Activated CD4-positive, alpha-beta memory T cell treated with anti-CD3 and anti-CD28 coated beads, Interleukin-2, amount 10 ng/mL, durations not matched to agents 7 days and 5 days (primary cell): ENCODE measurements at regions not wholly inside any gene's neighbourhood (a gene's known extent, or its start where the extent isn't known, plus 50 kb on each side); places are given as distances from the start of the nearest gene placed in this dataset.
"Not testable (repeated sequence)": the region's sequence is repeated elsewhere in the genome, so short reads cannot be mapped to it uniquely, and the experiment has no call there.

Experiments used
- CTCF ChIA-PET: fragments of 350-600 bp; sonication (Branson Sonifier 250); formaldehyde crosslinking; loops from one replicate; lab custom pipeline; 2021; ENCODE audit warnings: antibody characterized with exemption, inconsistent platforms; lab: Charles Lee
- POLR2A ChIA-PET: fragments of 350-600 bp; sonication (Branson Sonifier 250); formaldehyde crosslinking; loops from one replicate; lab custom pipeline; 2021; ENCODE audit warnings: antibody characterized with exemption; lab: Charles Lee
- DNase-seq: peaks from one replicate; pipeline ENCODE4 v3.0.0-alpha.2; 2020
- H3K27ac Mint-ChIP-seq: one replicate; pipeline ENCODE4 v1.8.0; 2021; ENCODE audit warnings: mild to moderate bottlenecking, mixed read lengths
- H3K27me3 Mint-ChIP-seq: one replicate; pipeline ENCODE4 v1.8.0; 2021; ENCODE audit warnings: mixed read lengths
- H3K36me3 Mint-ChIP-seq: one replicate; pipeline ENCODE4 v1.8.0; 2021; ENCODE audit warnings: low read depth, mixed read lengths
- H3K4me1 Mint-ChIP-seq: one replicate; pipeline ENCODE4 v1.8.0; 2021; ENCODE audit warnings: mixed read lengths
- H3K4me3 Mint-ChIP-seq: one replicate; pipeline ENCODE4 v1.8.0; 2021; ENCODE audit warnings: mild to moderate bottlenecking, mixed read lengths
- H3K9me3 Mint-ChIP-seq: one replicate; pipeline ENCODE4 v1.8.0; 2021; ENCODE audit warnings: mixed read lengths

DNA sequence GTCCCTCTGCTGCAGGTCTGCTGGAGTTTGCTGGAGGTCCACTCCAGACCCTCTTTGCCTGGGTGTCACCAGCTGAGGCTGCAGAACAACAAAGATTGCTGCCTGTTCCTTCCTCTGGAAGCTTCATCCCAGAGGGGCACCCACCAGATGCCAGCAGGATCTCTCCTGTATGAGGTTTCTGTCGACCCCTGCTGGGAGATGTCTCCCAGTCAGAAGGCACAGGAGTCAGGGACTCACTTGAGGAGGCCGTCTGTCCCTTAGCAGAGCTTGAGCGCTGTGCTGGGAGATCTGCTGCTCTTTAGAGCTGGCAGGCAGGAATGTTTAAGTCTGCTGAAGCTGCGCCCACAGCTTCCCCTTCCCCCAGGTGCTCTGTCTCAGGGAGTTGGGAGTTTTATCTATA is 196.2 kb downstream of the C4orf33 start:
- H3K4me1 Mint-ChIP-seq, H3K27me3 Mint-ChIP-seq, DNase-seq, H3K36me3 Mint-ChIP-seq, CTCF ChIA-PET, H3K4me3 Mint-ChIP-seq, POLR2A ChIA-PET, H3K27ac Mint-ChIP-seq, H3K9me3 Mint-ChIP-seq: not testable (repeated sequence)

DNA sequence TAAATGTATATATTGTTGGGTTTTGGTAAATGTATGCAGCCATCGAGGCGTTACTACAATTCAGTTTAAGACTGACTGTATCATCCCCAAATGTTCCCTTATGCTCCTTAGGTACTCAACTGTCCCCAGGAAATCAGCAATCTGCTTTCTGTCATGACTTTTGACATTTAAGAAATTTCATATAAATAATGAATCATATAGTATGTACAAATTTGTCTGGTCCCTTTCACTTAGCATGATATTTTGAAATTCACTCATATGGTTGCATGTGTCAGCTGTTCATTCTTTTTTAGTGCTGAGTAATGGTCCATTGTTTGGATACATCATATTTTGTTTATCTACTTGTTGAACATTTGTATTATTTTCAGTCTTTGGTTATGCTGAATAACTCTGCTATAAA is 218.8 kb downstream of the C4orf33 start:
- Mint-ChIP-seq H3K9me3 (no peaks in the 10 kb centered on the region), H3K27ac (no peak overlapping the region), H3K4me1 (no peaks in the 10 kb centered on the region), H3K36me3 (no peaks in the 10 kb centered on the region), H3K4me3 (no peak overlapping the region), H3K27me3 (no peaks in the 10 kb centered on the region)
- DNase-seq, result no peak
- CTCF ChIA-PET, result no interaction called here
- POLR2A ChIA-PET, result no interaction called here

DNA sequence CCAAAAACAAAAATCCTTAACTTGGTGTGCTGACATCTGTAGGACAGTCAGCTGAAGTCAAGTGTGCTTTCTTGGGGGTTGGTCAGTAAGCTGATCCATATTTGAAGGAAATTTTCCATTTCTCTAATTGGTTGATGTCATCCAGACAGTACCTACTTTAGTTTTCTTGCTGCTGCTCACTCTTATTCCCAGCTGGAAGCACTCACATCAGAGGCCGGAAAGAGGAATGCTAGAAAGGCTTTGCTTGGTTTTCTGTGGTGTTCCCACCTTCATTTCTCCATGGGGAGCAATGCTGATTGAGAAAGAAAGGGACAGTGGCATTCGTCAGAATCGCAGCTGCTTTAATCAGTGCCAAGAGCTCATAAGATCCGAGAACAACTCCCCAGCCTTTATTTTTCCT is 227.0 kb downstream of the C4orf33 start:
- ChIA-PET CTCF (no interaction called here), POLR2A (no interaction called here)
- Mint-ChIP-seq H3K36me3 (no peaks in the 10 kb centered on the region), H3K27ac (no peak overlapping the region), H3K27me3 (no peaks in the 10 kb centered on the region), H3K4me3 (no peak overlapping the region), H3K9me3 (no peaks in the 10 kb centered on the region), H3K4me1 (no peaks in the 10 kb centered on the region)
- no peak for DNase-seq

DNA sequence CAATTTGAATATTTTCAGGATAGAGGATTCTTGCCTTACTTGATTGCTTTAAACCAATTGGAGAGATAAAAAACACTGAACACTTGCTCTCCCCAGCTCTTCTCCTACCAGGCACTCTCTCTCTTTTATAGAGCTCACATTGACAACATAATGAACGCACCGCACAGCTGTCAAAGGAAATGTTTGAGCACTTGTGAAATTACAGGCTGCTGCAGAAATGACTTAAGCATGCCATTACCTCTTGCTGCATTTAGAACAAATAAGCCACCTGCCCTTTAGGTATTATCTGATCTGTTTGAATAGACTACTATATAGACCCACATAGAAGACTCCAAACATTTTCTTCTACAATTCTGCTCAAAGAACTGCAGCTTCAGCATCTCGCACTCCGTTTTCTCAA is 227.7 kb downstream of the C4orf33 start:
- Mint-ChIP-seq H3K27ac (no peak overlapping the region), H3K27me3 (no peaks in the 10 kb centered on the region), H3K9me3 (no peaks in the 10 kb centered on the region), H3K4me1 (no peaks in the 10 kb centered on the region), H3K4me3 (no peak overlapping the region), H3K36me3 (no peaks in the 10 kb centered on the region)
- POLR2A ChIA-PET, result no interaction called here
- no peak for DNase-seq
- CTCF ChIA-PET, result no interaction called here

- no peaks in the 10 kb centered on the region for H3K4me1 Mint-ChIP-seq
- H3K27ac Mint-ChIP-seq, result no peak overlapping the region
- POLR2A ChIA-PET, result no interaction called here
- no peaks in the 10 kb centered on the region for H3K36me3 Mint-ChIP-seq
- no peak for DNase-seq
- CTCF ChIA-PET, result no interaction called here
- peaks cover 3% of the 10 kb centered on the region for H3K9me3 Mint-ChIP-seq
- no peaks in the 10 kb centered on the region for H3K27me3 Mint-ChIP-seq
- no peak overlapping the region for H3K4me3 Mint-ChIP-seq
Measured at GRCh38 chr4:129326571-129327460, 230.9 kb downstream of the C4orf33 start.

DNA sequence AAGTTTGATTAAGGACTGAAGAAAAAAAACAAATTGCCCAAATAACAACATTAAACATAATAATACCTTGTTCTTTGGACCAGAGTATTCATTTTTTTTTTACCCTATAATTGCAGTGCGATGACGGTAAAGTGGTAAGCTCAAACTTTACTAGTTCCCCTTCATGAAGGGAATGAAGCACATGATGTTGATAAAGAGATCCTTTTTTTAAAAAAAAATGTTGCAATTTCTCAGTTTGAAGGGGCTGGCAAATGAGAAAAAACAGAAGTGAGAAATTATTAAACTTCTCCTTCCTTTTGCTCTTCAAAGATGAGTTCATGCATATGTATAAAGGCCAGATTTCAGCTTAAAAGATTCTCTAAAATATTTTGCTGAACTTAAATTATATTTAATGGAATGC is 231.7 kb downstream of the C4orf33 start:
- Mint-ChIP-seq H3K36me3 (no peaks in the 10 kb centered on the region), H3K9me3 (peaks cover 3% of the 10 kb centered on the region), H3K27ac (no peak overlapping the region), H3K27me3 (no peaks in the 10 kb centered on the region), H3K4me1 (no peaks in the 10 kb centered on the region), H3K4me3 (no peak overlapping the region)
- ChIA-PET CTCF (no interaction called here), POLR2A (no interaction called here)
- no peak for DNase-seq

GRCh38 chr4:129328162-129328561 is 232.2 kb downstream of the C4orf33 start:
- ChIA-PET CTCF (no interaction called here), POLR2A (no interaction called here)
- H3K4me1 Mint-ChIP-seq, result no peaks in the 10 kb centered on the region
- H3K4me3 Mint-ChIP-seq, result no peak overlapping the region
- no peaks in the 10 kb centered on the region for H3K36me3 Mint-ChIP-seq
- H3K27me3 Mint-ChIP-seq, result no peaks in the 10 kb centered on the region
- no peak overlapping the region for H3K27ac Mint-ChIP-seq
- peaks cover 3% of the 10 kb centered on the region for H3K9me3 Mint-ChIP-seq
- DNase-seq, result no peak

DNA sequence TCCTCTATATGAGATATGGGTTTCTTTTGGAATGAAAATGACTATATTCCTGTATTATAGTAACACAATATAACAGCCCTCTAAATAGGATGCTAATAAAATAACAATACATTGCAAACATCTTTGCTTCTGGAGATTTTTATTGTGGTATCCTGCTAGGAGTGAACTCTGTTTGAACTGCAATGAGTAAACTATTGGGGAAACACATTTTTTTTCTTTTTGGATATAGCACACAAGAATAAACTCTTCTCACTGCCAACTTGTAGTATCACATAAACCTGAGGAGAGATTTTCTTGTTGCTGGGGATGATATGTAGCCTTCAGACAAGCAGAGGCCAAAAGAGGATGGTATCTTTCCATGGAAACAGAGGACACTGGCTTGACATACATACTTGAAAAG is 238.2 kb downstream of the C4orf33 start:
- ChIA-PET CTCF (no interaction called here), POLR2A (no interaction called here)
- H3K9me3 Mint-ChIP-seq, result peaks cover 3% of the 10 kb centered on the region
- no peak overlapping the region for H3K27ac Mint-ChIP-seq
- no peaks in the 10 kb centered on the region for H3K4me1 Mint-ChIP-seq
- no peaks in the 10 kb centered on the region for H3K27me3 Mint-ChIP-seq
- H3K4me3 Mint-ChIP-seq, result no peak overlapping the region
- DNase-seq, result no peak
- no peaks in the 10 kb centered on the region for H3K36me3 Mint-ChIP-seq

DNA sequence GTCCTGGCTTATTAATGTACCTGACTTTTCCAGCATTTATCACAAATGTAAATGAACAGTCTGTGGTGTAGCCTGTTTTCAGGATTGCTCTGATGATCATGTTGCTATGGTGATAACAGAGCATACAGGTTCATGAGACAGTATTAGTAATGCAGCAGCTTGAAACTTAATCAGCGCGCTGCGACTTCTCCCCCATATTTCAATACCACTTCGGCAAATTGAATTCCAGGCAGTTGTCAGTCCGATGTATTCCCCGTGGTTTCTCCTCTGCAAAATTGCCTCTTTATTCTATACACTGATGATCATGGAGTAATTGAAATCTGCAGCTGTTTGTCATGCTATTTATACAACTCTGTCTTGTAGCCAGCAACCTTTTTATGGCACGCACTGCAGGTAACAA is 239.3 kb downstream of the C4orf33 start:
- CTCF ChIA-PET, result no interaction called here
- H3K4me1 Mint-ChIP-seq, result no peaks in the 10 kb centered on the region
- no peak for DNase-seq
- POLR2A ChIA-PET, result no interaction called here
- H3K27me3 Mint-ChIP-seq, result no peaks in the 10 kb centered on the region
- no peaks in the 10 kb centered on the region for H3K9me3 Mint-ChIP-seq
- no peaks in the 10 kb centered on the region for H3K36me3 Mint-ChIP-seq
- H3K4me3 Mint-ChIP-seq, result no peak overlapping the region
- no peak overlapping the region for H3K27ac Mint-ChIP-seq

DNA sequence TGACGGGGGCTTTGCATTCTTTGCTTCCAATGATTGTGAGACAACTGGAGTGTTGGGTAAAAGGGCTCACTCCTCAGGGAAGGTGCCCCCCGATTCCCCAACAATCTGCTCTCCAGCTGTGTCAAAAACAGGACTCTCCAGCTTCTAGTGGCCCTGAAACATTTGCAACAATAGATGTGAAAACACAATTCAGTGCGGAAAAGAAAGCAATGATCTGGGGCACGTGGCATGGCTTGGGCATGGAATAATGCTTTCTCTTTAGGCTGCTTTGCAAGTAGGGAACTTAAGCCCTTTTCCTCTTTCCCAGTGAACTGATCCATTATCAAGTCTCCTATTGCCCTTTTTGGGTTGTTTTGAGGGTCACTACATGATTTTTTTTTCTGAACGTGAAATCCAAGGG is 239.9 kb downstream of the C4orf33 start:
- H3K27me3 Mint-ChIP-seq, result no peaks in the 10 kb centered on the region
- H3K27ac Mint-ChIP-seq, result no peak overlapping the region
- no peaks in the 10 kb centered on the region for H3K9me3 Mint-ChIP-seq
- H3K36me3 Mint-ChIP-seq, result no peaks in the 10 kb centered on the region
- no peaks in the 10 kb centered on the region for H3K4me1 Mint-ChIP-seq
- ChIA-PET CTCF (interaction anchor here (0.9 to 1.3 kb wide), 2 partner anchors 11 to 27 kb away, joined by 3 to 4 read pairs; no protein-coding TSS in a partner anchor), POLR2A (no interaction called here)
- no peak for DNase-seq
- H3K4me3 Mint-ChIP-seq, result no peak overlapping the region

GRCh38 chr4:129336457-129337227 is 240.7 kb downstream of the C4orf33 start:
- DNase-seq, result no peak
- ChIA-PET POLR2A (no interaction called here), CTCF (interaction anchor here (0.9 to 1.3 kb wide), 2 partner anchors 10 to 26 kb away, joined by 3 to 4 read pairs; no protein-coding TSS in a partner anchor)
- Mint-ChIP-seq H3K36me3 (no peaks in the 10 kb centered on the region), H3K9me3 (no peaks in the 10 kb centered on the region), H3K4me3 (no peak overlapping the region), H3K4me1 (no peaks in the 10 kb centered on the region), H3K27me3 (peaks cover 3% of the 10 kb centered on the region), H3K27ac (no peak overlapping the region)

- Mint-ChIP-seq H3K27ac (no peak overlapping the region), H3K4me3 (no peak overlapping the region), H3K27me3 (peaks cover 3% of the 10 kb centered on the region), H3K9me3 (no peaks in the 10 kb centered on the region), H3K36me3 (no peaks in the 10 kb centered on the region), H3K4me1 (no peaks in the 10 kb centered on the region)
- CTCF ChIA-PET, result interaction anchor here (1.3 kb wide), 1 partner anchor 9 kb away, joined by 4 read pairs; no protein-coding TSS in a partner anchor
- DNase-seq, result no peak
- POLR2A ChIA-PET, result no interaction called here
Measured at GRCh38 chr4:129337228-129337620, 241.3 kb downstream of the C4orf33 start.

- Mint-ChIP-seq H3K27ac (no peak overlapping the region), H3K36me3 (no peaks in the 10 kb centered on the region), H3K27me3 (peaks cover 3% of the 10 kb centered on the region), H3K4me1 (no peaks in the 10 kb centered on the region), H3K4me3 (no peak overlapping the region), H3K9me3 (no peaks in the 10 kb centered on the region)
- no peak for DNase-seq
- POLR2A ChIA-PET, result no interaction called here
- CTCF ChIA-PET, result interaction anchor here (1.4 kb wide), 1 partner anchor 298 kb away, joined by 3 read pairs; no protein-coding TSS in a partner anchor
Measured at GRCh38 chr4:129342819-129343408, 247.0 kb downstream of the C4orf33 start.
